Non-pigmented ciliary epithelial cell (primary cell): ENCODE measurements at regions not wholly inside any gene's neighbourhood (a gene's known extent, or its start where the extent isn't known, plus 50 kb on each side); places are given as distances from the start of the nearest gene placed in this dataset.

Experiments
- DNase-seq: peaks from one replicate; pipeline ENCODE4 v3.0.0-alpha.2; 2010; ENCODE audit warnings: low read depth

GRCh38 chr2:226079671-226080181 is 680.2 kb downstream of the NYAP2 start:
- peak; percentile 99 for DNase-seq

- no peak for DNase-seq
Observed at GRCh38 chr2:226079196-226079595, 679.7 kb downstream of the NYAP2 start.

GRCh38 chr2:226078666-226079065 is 679.2 kb downstream of the NYAP2 start:
- no peak for DNase-seq

- no peak for DNase-seq
Observed at GRCh38 chr2:226077841-226078240, 678.3 kb downstream of the NYAP2 start.

GRCh38 chr2:226077031-226077430 is 677.5 kb downstream of the NYAP2 start:
- DNase-seq, result no peak

DNA sequence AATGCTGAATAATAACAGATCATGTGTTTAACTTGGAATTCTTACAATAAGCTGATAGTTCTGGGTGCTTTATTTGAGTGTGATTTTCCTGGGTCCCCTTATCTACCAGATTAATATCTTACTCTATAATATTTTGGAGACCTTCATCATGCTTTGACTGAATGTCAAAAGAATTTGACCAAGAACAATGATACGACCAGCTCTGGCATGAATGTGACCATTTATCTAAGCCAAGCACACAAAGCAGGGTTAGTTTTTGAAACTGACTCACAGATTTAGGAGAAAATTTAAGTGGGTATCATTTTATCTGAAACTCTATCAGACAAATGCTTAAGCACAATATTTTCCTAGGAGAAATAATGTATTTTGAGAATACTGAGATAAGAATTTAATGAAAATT is 677.0 kb downstream of the NYAP2 start:
- no peak for DNase-seq

DNA sequence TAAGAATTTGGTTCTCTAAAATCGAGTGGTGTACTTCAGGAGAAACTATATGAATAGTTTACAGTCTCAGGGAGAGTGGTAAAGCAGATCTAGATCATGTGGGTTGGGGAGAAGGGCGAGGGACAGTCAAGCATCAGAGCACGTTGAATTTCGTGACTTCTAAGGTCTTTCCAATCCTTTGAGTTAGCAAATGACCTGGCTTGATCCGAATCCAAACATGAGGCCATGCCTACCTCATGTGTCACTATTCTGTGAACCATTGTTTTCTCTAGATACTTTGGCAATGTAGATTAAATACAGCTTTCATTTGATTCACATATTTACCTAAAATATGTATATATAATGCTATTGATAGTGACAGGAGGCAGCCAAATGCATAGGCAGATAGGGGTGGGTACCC is 674.9 kb downstream of the NYAP2 start:
- no peak for DNase-seq

- no peak for DNase-seq
Observed at GRCh38 chr2:226073496-226074160, 674.1 kb downstream of the NYAP2 start.

DNA sequence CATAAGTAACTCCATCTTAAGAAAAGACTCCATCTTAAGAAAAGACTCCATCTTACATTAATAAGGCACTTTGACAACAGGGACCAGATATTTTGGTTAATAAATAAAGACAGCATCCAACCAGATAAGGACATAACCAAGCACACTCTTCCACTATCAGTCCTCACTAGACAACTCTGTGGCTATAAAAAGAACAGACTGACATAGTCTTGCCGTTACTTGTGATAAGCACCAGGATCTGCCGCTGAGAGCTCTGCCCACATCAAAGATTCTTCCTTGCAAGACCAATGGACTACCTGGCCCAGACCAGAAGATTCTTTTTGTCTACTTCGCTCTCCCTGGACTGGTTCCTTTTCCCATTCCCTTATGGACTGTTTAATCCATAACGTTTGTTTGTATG is 667.4 kb downstream of the NYAP2 start:
- DNase-seq, result no peak

GRCh38 chr2:226066391-226066790 is 666.9 kb downstream of the NYAP2 start:
- no peak for DNase-seq

- no peak for DNase-seq
Observed at GRCh38 chr2:226064932-226065570, 665.5 kb downstream of the NYAP2 start.

- DNase-seq, result no peak
Observed at GRCh38 chr2:226063704-226064440, 664.4 kb downstream of the NYAP2 start.

GRCh38 chr2:226059961-226060627 is 660.6 kb downstream of the NYAP2 start:
- no peak for DNase-seq

GRCh38 chr2:226057914-226058313 is 658.4 kb downstream of the NYAP2 start:
- DNase-seq, result no peak

DNA sequence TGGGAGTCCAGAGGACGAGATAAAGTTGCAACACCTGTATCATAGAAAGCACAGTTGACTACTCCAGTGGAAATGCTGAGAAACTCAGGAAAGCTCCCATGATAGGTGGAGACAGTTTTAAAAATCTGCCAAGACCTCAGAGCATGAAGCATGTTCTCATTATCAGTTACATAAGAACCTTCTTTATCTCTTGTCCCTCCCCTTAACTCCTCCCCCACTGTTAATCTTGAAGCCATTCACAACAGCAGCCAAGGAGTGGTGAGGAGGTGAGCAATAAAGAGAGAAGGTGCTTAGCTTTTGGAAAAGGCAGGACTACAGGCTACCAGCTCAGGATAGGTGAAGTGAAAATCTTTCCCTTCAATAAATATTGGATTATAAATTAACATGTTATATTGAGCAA is 657.9 kb downstream of the NYAP2 start:
- no peak for DNase-seq

- no peak for DNase-seq
Observed at GRCh38 chr2:226052772-226053416, 653.4 kb downstream of the NYAP2 start.

GRCh38 chr2:226050822-226051221 is 651.3 kb downstream of the NYAP2 start:
- no peak for DNase-seq

DNA sequence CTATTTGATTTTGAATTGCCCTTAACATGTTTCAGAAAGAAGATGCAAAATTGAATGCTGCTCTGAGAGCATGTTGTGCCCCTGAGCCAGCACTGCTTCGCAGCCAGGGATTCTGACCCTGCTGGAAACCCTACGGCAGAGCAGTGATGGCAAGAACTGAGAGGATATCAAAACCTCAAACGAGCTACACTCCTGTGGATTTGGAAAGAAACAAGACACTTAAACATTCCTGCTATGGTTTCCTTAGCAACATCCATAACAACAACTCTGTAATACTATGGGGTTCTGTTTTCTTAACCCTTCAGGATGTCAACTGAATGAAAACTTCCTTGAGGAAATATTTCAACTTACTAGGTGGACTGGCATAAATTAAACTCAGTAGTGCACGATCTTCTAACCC is 649.1 kb downstream of the NYAP2 start:
- peak; percentile 65 for DNase-seq

- no peak for DNase-seq
Observed at GRCh38 chr2:226045080-226045479, 645.6 kb downstream of the NYAP2 start.

GRCh38 chr2:226040344-226040900 is 640.9 kb downstream of the NYAP2 start:
- DNase-seq, result no peak

DNA sequence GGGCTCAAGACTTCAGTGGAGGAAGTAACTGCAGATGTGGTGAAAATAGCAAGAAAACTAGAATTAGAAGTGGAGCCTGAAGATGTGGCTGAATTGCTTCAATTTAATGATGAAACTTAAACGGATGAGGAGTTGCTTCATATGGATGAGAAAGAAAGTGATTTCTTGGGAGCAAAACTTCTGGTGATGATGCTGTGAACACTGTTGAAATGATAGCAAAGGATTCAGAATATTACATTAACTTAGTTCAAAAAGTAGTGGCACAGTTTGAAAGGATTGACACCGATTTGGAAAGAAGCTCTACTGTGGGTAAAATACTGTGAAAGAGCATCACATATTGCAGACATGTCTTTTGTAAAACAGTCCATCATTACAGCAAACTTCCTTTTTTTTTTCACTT is 638.0 kb downstream of the NYAP2 start:
- DNase-seq, result no peak
